LNCaP clone FGC (cell line): ENCODE measurements at regions not wholly inside any gene's neighbourhood (a gene's known extent, or its start where the extent isn't known, plus 50 kb on each side); places are given as distances from the start of the nearest gene placed in this dataset.
A peak's percentile ranks its signal among the peaks of the same experiment; 100 is the strongest.

Experiments used
- DNase-seq: peaks from one replicate; pipeline ENCODE4 v3.0.0-alpha.2; 2011; ENCODE audit warnings: low read depth
- H3K4me3 ChIP-seq: 2 replicates; pipeline ENCODE4 v1.5.1; 2011; ENCODE audit warnings: mild to moderate bottlenecking, low read depth, low read length, control low read depth
- TF ChIP-seq, protein P1 (sequence below): IDR thresholded peaks from 2 replicates; pipeline ENCODE4 v1.5.1; 2012; ENCODE audit warnings: mild to moderate bottlenecking; ENCODE audit not compliant: control insufficient read depth, insufficient read depth; ENCODE audit errors: extremely low read depth

DNA sequence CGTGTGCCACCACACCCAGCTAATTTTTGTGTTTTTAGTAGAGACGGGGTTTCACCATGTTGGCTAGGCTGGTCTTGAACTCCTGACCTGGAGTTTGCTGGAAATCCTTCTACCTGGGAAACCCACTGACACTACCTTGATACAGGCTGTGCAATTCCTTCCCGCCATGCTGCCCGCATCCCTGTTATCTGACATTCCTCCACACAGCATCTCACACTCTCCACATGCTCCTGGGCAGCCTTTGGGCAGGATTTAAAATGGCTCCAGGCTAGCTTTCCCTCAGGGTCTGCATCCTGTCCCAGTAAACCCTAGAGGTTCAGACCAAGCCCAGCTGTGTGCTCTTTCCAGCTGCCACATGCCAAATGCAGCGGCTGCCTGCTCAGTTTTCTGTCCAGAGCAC is 319.5 kb upstream of the CXCR4 start:
- TF ChIP-seq, protein P1, sequence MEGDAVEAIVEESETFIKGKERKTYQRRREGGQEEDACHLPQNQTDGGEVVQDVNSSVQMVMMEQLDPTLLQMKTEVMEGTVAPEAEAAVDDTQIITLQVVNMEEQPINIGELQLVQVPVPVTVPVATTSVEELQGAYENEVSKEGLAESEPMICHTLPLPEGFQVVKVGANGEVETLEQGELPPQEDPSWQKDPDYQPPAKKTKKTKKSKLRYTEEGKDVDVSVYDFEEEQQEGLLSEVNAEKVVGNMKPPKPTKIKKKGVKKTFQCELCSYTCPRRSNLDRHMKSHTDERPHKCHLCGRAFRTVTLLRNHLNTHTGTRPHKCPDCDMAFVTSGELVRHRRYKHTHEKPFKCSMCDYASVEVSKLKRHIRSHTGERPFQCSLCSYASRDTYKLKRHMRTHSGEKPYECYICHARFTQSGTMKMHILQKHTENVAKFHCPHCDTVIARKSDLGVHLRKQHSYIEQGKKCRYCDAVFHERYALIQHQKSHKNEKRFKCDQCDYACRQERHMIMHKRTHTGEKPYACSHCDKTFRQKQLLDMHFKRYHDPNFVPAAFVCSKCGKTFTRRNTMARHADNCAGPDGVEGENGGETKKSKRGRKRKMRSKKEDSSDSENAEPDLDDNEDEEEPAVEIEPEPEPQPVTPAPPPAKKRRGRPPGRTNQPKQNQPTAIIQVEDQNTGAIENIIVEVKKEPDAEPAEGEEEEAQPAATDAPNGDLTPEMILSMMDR, result no peak
- no peak overlapping the region for H3K4me3 ChIP-seq
- no peak for DNase-seq

DNA sequence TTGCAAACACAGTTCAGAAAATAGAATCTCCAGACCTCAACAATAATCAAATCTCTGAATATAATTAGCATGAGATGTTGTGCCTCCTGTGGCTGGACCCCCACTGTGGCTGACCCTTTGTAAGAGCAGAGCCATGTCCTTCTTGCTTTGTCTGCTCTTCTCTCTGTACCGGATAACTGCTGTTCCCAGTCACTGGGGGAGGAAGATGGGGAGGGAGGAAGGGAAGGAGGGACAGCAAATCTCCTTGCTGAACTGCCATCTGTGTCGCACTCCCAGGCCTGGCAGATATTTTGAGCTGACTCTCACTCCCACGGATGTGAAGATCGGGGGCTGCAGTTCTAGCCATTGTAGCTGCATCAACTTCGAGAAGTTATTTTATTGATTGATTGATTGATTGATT is 319.0 kb upstream of the CXCR4 start:
- no peak for DNase-seq
- TF ChIP-seq, protein P1, result no peak
- no peak overlapping the region for H3K4me3 ChIP-seq

DNA sequence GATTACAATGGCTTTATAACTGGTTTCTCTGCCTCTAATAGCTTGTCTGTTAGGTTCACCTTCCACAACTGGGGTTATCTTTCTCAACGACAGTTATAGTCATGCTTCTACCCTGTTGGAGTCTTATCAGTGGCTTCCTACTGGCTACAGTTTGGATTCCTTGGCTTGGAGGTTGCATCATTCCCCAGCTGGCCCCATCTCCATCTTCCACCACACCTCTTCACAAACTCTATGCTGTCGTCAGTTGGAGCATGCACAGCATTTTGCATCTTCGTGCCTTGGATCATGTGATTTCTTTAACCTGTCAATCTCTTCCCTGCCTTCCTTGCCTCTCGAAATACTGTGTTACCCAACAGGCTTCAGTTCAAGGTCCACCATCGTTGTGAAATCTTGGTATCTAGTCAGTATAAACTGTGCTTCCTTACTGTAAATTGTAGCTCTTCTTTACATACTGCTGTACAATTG is 316.3 kb upstream of the CXCR4 start:
- DNase-seq, result no peak
- TF ChIP-seq, protein P1, result no peak

DNA sequence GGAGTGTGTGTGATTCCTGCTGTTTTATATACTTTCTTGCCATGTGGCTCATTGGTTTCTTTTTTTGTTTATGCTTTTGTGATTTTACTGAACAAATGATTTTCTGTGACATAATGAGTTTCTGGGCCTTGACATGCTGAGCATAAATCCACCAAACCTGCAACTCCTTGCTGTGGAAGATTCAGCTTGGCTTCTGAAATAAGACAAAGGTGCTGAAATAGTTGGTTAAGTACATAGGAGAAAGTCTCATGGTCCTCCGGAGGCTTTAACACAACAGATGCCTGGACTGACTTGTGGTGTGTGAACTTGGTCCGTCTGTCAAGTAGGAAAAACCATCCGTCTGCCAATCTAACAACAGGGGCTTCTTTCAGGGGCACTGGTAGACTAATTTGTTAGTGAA is 315.3 kb upstream of the CXCR4 start:
- TF ChIP-seq, protein P1, result no peak
- H3K4me3 ChIP-seq, result no peak overlapping the region

More for the DNA sequence above, 316.3 kb upstream of the CXCR4 start:
- no peak overlapping the region for H3K4me3 ChIP-seq

DNA sequence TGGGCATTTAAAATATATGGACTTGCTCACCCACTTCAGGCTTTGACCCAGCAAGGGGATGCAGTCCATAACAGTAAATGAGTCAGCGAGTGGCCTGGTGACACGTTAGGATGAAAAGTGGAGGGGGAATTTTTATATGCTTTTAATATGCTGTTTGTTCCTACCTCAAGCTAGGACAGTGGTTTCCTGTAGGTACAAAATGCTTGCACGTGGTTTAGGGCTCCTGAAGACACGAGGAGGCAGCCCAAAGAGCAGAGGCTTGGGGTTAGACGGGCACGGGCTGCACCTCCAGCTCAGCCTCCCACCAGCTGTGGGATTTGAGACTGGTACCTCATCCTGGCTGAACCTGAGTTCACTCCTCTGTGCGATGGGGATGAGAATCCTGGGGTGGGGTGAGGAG is 306.2 kb upstream of the CXCR4 start:
- TF ChIP-seq, protein P1, result no peak
- no peak for DNase-seq
- no peak overlapping the region for H3K4me3 ChIP-seq

More for the DNA sequence above, 315.3 kb upstream of the CXCR4 start:
- no peak for DNase-seq

DNA sequence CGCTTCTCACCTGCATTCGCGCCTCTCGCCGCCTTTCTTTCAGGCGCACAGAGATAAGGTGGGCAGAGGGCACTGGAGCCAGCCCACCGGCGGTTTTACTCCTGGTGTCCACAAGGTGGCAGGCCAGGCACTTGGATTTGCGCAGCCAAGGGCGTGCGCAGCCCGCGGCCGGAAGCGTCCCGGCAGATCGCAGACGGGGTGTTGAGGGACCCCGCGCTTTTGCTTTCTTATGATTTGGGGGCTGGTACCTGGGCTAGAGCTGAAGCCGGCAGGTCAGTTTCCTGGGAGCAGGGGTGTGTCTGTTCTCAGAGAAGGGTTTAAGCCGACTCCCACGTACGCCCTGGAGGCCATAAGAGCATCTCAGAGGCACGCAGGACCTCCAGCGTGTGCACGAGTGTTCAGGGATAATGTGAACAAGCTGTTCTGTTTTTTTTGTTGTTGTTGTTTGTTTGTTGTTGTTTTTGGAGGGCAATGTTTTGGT is 305.6 kb upstream of the CXCR4 start:
- TF ChIP-seq, protein P1, result peak; percentile 78
- no peak for DNase-seq
- H3K4me3 ChIP-seq, result no peak overlapping the region

DNA sequence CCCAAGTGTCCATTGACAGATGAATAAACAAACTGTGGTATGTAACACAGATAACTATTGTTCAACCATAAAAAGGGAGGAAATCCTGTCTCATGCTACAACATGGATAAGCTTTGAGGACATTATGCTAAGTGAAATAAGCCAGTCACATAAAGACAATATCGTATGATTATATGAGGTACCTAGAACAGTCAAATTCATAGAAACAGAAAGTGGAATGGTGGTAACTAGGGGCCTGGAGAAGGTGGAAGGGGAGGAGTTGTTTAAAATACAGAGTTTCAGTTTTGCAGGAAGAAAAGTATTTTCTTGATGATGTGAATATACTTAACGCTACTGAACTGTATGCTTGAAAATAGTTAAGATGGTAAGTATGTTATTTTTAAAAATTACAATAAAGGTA is 304.6 kb upstream of the CXCR4 start:
- TF ChIP-seq, protein P1, result no peak
- DNase-seq, result no peak
- H3K4me3 ChIP-seq, result no peak overlapping the region
